HEK293 (cell line): ENCODE measurements at regions not wholly inside any gene's neighbourhood (a gene's known extent, or its start where the extent isn't known, plus 50 kb on each side); places are given as distances from the start of the nearest gene placed in this dataset.

Experiments
- YY1 ChIP-seq: fragments of 450-650 bp; formaldehyde crosslinking; IDR thresholded peaks from 2 replicates; pipeline ENCODE4 v1.5.1; 2018; ENCODE audit warnings: missing biosample characterization, missing genetic modification characterization
- ZIC2 ChIP-seq: fragments of 450-650 bp; formaldehyde crosslinking; IDR thresholded peaks from 2 replicates; pipeline ENCODE4 v1.5.1; 2016; ENCODE audit warnings: missing biosample characterization, missing genetic modification characterization
- ZNF174 ChIP-seq: fragments of 450-650 bp; formaldehyde crosslinking; IDR thresholded peaks from 2 replicates; pipeline ENCODE4 v1.5.0; 2017; ENCODE audit warnings: missing biosample characterization, mild to moderate bottlenecking, missing genetic modification characterization
- ZNF521 ChIP-seq: fragments of 450-650 bp; formaldehyde crosslinking; IDR thresholded peaks from 2 replicates; pipeline ENCODE4 v1.5.1; 2017; ENCODE audit warnings: missing biosample characterization, mild to moderate bottlenecking, missing genetic modification characterization
- ZNF544 ChIP-seq: fragments of 450-650 bp; formaldehyde crosslinking; IDR thresholded peaks from 2 replicates; pipeline ENCODE4 v1.5.0; 2017; ENCODE audit warnings: missing biosample characterization, missing genetic modification characterization
- ZNF561 ChIP-seq: fragments of 450-650 bp; IDR thresholded peaks from 2 replicates; pipeline ENCODE4 v1.5.1; 2018; ENCODE audit warnings: missing biosample characterization, missing genetic modification characterization, borderline replicate concordance
- ZNF596 ChIP-seq: fragments of 450-650 bp; IDR thresholded peaks from 2 replicates; pipeline ENCODE4 v1.5.0; 2018; ENCODE audit warnings: missing biosample characterization, mild to moderate bottlenecking, missing genetic modification characterization, moderate library complexity
- TF ChIP-seq, protein P1 (sequence below): fragments of 450-650 bp; formaldehyde crosslinking; IDR thresholded peaks from 2 replicates; pipeline ENCODE4 v1.5.1; 2016; ENCODE audit warnings: missing biosample characterization, missing genetic modification characterization
- TF ChIP-seq, protein P2 (sequence below): fragments of 450-650 bp; formaldehyde crosslinking; IDR thresholded peaks from 2 replicates; pipeline ENCODE4 v1.5.1; 2016; ENCODE audit warnings: missing biosample characterization, missing genetic modification characterization, low read depth
- TF ChIP-seq, protein P3 (sequence below): fragments of 450-650 bp; formaldehyde crosslinking; IDR thresholded peaks from 2 replicates; pipeline ENCODE4 v1.5.1; 2016; ENCODE audit warnings: missing biosample characterization, missing genetic modification characterization, low read depth
- TF ChIP-seq, protein P4 (sequence below): fragments of 450-650 bp; formaldehyde crosslinking; IDR thresholded peaks from 2 replicates; pipeline ENCODE4 v1.5.1; 2017; ENCODE audit warnings: missing biosample characterization, missing genetic modification characterization
- TF ChIP-seq, protein P5 (sequence below): fragments of 450-650 bp; formaldehyde crosslinking; IDR thresholded peaks from 2 replicates; pipeline ENCODE4 v1.5.1; 2016; ENCODE audit warnings: missing biosample characterization, missing genetic modification characterization
- TF ChIP-seq, protein P6 (sequence below): IDR thresholded peaks from 2 replicates; pipeline ENCODE4 v1.6.1; 2011; ENCODE audit warnings: mild to moderate bottlenecking, low read depth, low read length, borderline replicate concordance

DNA sequence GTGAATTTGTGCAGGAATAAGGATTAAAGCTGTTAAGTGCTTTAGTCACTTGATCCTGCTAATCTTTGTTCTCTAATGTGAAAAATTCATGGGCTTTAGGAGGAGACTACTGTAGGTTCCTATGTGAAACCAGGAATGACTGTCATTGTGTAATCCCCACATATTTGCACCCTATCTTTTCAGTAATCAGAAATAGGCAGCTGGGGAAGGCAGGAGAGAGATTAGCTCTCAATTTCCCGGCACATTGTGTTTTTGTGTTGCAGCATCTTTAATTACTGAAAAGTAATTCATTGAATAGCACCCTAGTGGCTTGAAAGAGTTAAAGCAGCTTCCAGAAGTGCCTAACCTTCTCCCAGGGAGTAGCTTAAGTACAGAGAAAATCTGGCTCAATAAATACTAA, 282.9 kb downstream of the OLFM4 start:
- TF ChIP-seq, protein P1, sequence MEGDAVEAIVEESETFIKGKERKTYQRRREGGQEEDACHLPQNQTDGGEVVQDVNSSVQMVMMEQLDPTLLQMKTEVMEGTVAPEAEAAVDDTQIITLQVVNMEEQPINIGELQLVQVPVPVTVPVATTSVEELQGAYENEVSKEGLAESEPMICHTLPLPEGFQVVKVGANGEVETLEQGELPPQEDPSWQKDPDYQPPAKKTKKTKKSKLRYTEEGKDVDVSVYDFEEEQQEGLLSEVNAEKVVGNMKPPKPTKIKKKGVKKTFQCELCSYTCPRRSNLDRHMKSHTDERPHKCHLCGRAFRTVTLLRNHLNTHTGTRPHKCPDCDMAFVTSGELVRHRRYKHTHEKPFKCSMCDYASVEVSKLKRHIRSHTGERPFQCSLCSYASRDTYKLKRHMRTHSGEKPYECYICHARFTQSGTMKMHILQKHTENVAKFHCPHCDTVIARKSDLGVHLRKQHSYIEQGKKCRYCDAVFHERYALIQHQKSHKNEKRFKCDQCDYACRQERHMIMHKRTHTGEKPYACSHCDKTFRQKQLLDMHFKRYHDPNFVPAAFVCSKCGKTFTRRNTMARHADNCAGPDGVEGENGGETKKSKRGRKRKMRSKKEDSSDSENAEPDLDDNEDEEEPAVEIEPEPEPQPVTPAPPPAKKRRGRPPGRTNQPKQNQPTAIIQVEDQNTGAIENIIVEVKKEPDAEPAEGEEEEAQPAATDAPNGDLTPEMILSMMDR (tag by site-specific recombination): no peak
- TF ChIP-seq, protein P2, sequence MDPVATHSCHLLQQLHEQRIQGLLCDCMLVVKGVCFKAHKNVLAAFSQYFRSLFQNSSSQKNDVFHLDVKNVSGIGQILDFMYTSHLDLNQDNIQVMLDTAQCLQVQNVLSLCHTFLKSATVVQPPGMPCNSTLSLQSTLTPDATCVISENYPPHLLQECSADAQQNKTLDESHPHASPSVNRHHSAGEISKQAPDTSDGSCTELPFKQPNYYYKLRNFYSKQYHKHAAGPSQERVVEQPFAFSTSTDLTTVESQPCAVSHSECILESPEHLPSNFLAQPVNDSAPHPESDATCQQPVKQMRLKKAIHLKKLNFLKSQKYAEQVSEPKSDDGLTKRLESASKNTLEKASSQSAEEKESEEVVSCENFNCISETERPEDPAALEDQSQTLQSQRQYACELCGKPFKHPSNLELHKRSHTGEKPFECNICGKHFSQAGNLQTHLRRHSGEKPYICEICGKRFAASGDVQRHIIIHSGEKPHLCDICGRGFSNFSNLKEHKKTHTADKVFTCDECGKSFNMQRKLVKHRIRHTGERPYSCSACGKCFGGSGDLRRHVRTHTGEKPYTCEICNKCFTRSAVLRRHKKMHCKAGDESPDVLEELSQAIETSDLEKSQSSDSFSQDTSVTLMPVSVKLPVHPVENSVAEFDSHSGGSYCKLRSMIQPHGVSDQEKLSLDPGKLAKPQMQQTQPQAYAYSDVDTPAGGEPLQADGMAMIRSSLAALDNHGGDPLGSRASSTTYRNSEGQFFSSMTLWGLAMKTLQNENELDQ (tag by site-specific recombination): no peak
- TF ChIP-seq ZNF544 (no peak), ZIC2 (no peak), ZNF561 (no peak), YY1 (no peak), ZNF596 (no peak), ZNF521 (tag by site-specific recombination) (no peak), ZNF174 (tag by site-specific recombination) (no peak)
- TF ChIP-seq, protein P3, sequence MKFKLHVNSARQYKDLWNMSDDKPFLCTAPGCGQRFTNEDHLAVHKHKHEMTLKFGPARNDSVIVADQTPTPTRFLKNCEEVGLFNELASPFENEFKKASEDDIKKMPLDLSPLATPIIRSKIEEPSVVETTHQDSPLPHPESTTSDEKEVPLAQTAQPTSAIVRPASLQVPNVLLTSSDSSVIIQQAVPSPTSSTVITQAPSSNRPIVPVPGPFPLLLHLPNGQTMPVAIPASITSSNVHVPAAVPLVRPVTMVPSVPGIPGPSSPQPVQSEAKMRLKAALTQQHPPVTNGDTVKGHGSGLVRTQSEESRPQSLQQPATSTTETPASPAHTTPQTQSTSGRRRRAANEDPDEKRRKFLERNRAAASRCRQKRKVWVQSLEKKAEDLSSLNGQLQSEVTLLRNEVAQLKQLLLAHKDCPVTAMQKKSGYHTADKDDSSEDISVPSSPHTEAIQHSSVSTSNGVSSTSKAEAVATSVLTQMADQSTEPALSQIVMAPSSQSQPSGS: no peak
- TF ChIP-seq, protein P4, sequence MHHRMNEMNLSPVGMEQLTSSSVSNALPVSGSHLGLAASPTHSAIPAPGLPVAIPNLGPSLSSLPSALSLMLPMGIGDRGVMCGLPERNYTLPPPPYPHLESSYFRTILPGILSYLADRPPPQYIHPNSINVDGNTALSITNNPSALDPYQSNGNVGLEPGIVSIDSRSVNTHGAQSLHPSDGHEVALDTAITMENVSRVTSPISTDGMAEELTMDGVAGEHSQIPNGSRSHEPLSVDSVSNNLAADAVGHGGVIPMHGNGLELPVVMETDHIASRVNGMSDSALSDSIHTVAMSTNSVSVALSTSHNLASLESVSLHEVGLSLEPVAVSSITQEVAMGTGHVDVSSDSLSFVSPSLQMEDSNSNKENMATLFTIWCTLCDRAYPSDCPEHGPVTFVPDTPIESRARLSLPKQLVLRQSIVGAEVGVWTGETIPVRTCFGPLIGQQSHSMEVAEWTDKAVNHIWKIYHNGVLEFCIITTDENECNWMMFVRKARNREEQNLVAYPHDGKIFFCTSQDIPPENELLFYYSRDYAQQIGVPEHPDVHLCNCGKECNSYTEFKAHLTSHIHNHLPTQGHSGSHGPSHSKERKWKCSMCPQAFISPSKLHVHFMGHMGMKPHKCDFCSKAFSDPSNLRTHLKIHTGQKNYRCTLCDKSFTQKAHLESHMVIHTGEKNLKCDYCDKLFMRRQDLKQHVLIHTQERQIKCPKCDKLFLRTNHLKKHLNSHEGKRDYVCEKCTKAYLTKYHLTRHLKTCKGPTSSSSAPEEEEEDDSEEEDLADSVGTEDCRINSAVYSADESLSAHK (tag by site-specific recombination): no peak
- TF ChIP-seq, protein P5, sequence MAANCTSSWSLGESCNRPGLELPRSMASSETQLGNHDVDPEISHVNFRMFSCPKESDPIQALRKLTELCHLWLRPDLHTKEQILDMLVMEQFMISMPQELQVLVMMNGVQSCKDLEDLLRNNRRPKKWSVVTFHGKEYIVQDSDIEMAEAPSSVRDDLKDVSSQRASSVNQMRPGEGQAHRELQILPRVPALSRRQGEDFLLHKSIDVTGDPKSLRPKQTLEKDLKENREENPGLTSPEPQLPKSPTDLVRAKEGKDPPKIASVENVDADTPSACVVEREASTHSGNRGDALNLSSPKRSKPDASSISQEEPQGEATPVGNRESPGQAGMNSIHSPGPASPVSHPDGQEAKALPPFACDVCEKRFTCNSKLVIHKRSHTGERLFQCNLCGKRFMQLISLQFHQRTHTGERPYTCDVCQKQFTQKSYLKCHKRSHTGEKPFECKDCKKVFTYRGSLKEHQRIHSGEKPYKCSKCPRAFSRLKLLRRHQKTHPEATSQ: no peak
- TF ChIP-seq, protein P6, sequence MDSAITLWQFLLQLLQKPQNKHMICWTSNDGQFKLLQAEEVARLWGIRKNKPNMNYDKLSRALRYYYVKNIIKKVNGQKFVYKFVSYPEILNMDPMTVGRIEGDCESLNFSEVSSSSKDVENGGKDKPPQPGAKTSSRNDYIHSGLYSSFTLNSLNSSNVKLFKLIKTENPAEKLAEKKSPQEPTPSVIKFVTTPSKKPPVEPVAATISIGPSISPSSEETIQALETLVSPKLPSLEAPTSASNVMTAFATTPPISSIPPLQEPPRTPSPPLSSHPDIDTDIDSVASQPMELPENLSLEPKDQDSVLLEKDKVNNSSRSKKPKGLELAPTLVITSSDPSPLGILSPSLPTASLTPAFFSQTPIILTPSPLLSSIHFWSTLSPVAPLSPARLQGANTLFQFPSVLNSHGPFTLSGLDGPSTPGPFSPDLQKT: no peak
